WTC11 (cell line): ENCODE measurements at regions not wholly inside any gene's neighbourhood (a gene's known extent, or its start where the extent isn't known, plus 50 kb on each side); places are given as distances from the start of the nearest gene placed in this dataset.

Experiments used
- ATAC-seq: fragments of 200-7000 bp; cut with Tn5 transposase; 2 replicates; pipeline ENCODE4 v1.10.0; 2021; ENCODE audit warnings: mild to moderate bottlenecking, moderate library complexity
- CTCF ChIA-PET: fragments of 300-600 bp; sonication (Branson Sonifier 250); formaldehyde crosslinking; loops from one replicate; lab custom pipeline; 2021; ENCODE audit warnings: antibody characterized with exemption; lab: Charles Lee
- POLR2A ChIA-PET: fragments of 350-600 bp; sonication (Branson Sonifier 250); formaldehyde crosslinking; loops from one replicate; lab custom pipeline; 2021; ENCODE audit warnings: antibody characterized with exemption; lab: Charles Lee
- DNase-seq: peaks from one replicate; pipeline ENCODE4 v3.0.0; 2021; ENCODE audit warnings: low spot score
- H3K27ac Mint-ChIP-seq: 2 replicates; pipeline ENCODE4 v1.8.0; 2021; ENCODE audit warnings: mixed read lengths
- H3K27me3 Mint-ChIP-seq: 2 replicates; pipeline ENCODE4 v1.8.0; 2021; ENCODE audit warnings: low read depth, mild to moderate bottlenecking, moderate library complexity, mixed read lengths
- H3K36me3 Mint-ChIP-seq: 2 replicates; pipeline ENCODE4 v1.8.0; 2021; ENCODE audit warnings: mixed read lengths
- H3K4me1 Mint-ChIP-seq: 2 replicates; pipeline ENCODE4 v1.8.0; 2022; ENCODE audit warnings: mixed read lengths
- H3K4me3 Mint-ChIP-seq: 2 replicates; pipeline ENCODE4 v1.8.0; 2021; ENCODE audit warnings: mild to moderate bottlenecking, moderate library complexity, mixed read lengths
- H3K9me3 Mint-ChIP-seq: 2 replicates; pipeline ENCODE4 v1.8.0; 2021; ENCODE audit warnings: mixed read lengths
- CTCF ChIP-seq: fragments of 200-600 bp; IDR thresholded peaks from 2 replicates; pipeline ENCODE4 v1.8.0; 2022; ENCODE audit warnings: antibody characterized with exemption
- E2F5 ChIP-seq: sonication (generic); formaldehyde crosslinking; IDR thresholded peaks from 2 replicates; pipeline ENCODE4 v1.8.1; 2022; ENCODE audit warnings: mild to moderate bottlenecking, moderate library complexity, missing genetic modification reagents
- HMGXB4 ChIP-seq: sonication (generic); formaldehyde crosslinking; IDR thresholded peaks from 2 replicates; pipeline ENCODE4 v1.8.1; 2023; ENCODE audit warnings: mild to moderate bottlenecking, moderate library complexity, missing genetic modification reagents
- MAX ChIP-seq: sonication (generic); formaldehyde crosslinking; IDR thresholded peaks from 2 replicates; pipeline ENCODE4 v1.8.0; 2022; ENCODE audit warnings: mild to moderate bottlenecking, missing genetic modification reagents
- MXD4 ChIP-seq: fragments of 250-450 bp; sonication (Bioruptor Pico); IDR thresholded peaks from 2 replicates; pipeline ENCODE4 v1.8.0; 2021; ENCODE audit warnings: mild to moderate bottlenecking, moderate library complexity, borderline replicate concordance
- MYBL2 ChIP-seq: sonication (generic); formaldehyde crosslinking; IDR thresholded peaks from 2 replicates; pipeline ENCODE4 v1.8.1; 2023; ENCODE audit warnings: mild to moderate bottlenecking, moderate library complexity, missing genetic modification reagents
- NFYB ChIP-seq: sonication (generic); formaldehyde crosslinking; conservative IDR thresholded peaks from 2 replicates; pipeline ENCODE4 v1.8.0; 2022; ENCODE audit warnings: low read depth, missing genetic modification reagents
- NR1H2 ChIP-seq: sonication (generic); formaldehyde crosslinking; IDR thresholded peaks from 2 replicates; pipeline ENCODE4 v1.9.0; 2021; ENCODE audit warnings: mild to moderate bottlenecking, moderate library complexity, missing genetic modification reagents
- RELA ChIP-seq: sonication (generic); formaldehyde crosslinking; IDR thresholded peaks from 2 replicates; pipeline ENCODE4 v1.8.1; 2022; ENCODE audit warnings: missing genetic modification reagents, mild to moderate bottlenecking, borderline replicate concordance
- TEAD1 ChIP-seq: sonication (generic); formaldehyde crosslinking; IDR thresholded peaks from 2 replicates; pipeline ENCODE4 v1.8.0; 2022; ENCODE audit warnings: mild to moderate bottlenecking, missing genetic modification reagents
- ZMAT4 ChIP-seq: fragments of 250-450 bp; sonication (Bioruptor Pico); IDR thresholded peaks from 2 replicates; pipeline ENCODE4 v1.9.0; 2021; ENCODE audit warnings: mild to moderate bottlenecking
- ZNF138 ChIP-seq: sonication (generic); formaldehyde crosslinking; conservative IDR thresholded peaks from 2 replicates; pipeline ENCODE4 v1.8.1; 2022; ENCODE audit warnings: mild to moderate bottlenecking, moderate library complexity, missing genetic modification reagents
- ZNF263 ChIP-seq: sonication (generic); formaldehyde crosslinking; IDR thresholded peaks from 2 replicates; pipeline ENCODE4 v1.8.1; 2022; ENCODE audit warnings: low read depth, mild to moderate bottlenecking, moderate library complexity, missing genetic modification reagents
- ZNF512 ChIP-seq: sonication (generic); formaldehyde crosslinking; IDR thresholded peaks from 2 replicates; pipeline ENCODE4 v1.8.1; 2022; ENCODE audit warnings: missing genetic modification reagents, borderline replicate concordance
- TF ChIP-seq, protein P1 (sequence below): fragments of 250-450 bp; sonication (Bioruptor Pico); IDR thresholded peaks from 2 replicates; pipeline ENCODE4 v1.8.0; 2021; ENCODE audit warnings: mild to moderate bottlenecking
- TF ChIP-seq, protein P2 (sequence below): sonication (generic); formaldehyde crosslinking; IDR thresholded peaks from 2 replicates; pipeline ENCODE4 v1.8.1; 2023; ENCODE audit warnings: mild to moderate bottlenecking, missing genetic modification reagents
- TF ChIP-seq, protein P3 (sequence below): sonication (generic); formaldehyde crosslinking; IDR thresholded peaks from 2 replicates; pipeline ENCODE4 v1.8.0; 2023; ENCODE audit warnings: mild to moderate bottlenecking, missing genetic modification reagents

DNA sequence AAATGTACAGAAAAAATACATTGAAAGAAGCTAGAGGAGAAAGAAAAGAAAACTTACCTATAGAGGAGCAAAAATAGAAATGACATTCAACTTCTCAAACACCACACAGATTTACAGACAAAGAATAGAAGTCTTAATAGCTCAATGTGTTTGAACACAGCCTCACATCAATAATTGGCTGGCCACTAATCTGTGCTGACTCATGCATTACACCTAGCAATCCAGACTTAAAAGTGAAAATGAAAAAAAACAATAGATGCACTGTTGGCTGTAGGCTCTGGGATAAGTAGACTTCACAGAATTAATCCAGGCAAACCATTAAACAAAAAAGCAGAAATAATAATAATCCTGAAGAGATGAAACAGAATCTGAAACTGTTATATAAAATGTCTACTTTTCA lies 961.3 kb upstream of the CELF4 start (continued):
- no peak for TF ChIP-seq NFYB (CRISPR knock-in tag)
- no peak for TF ChIP-seq TEAD1 (CRISPR knock-in tag)
- no peak for TF ChIP-seq MAX (CRISPR knock-in tag)
- TF ChIP-seq, all 79 proteins: peak for 0

- H3K36me3 Mint-ChIP-seq: no peaks in the 10 kb centered on the region
- TF ChIP-seq CTCF: no peak
- no peak for TF ChIP-seq RELA (CRISPR knock-in tag)
- TF ChIP-seq HMGXB4 (CRISPR knock-in tag): no peak
- no peak for TF ChIP-seq ZNF512 (CRISPR knock-in tag)
- TF ChIP-seq, all 79 proteins: peak for 0
- ATAC-seq: no peak
- H3K27ac Mint-ChIP-seq: no peak overlapping the region
- H3K9me3 Mint-ChIP-seq: no peaks in the 10 kb centered on the region
- POLR2A ChIA-PET: no interaction called here
- CTCF ChIA-PET: no interaction called here
- H3K27me3 Mint-ChIP-seq: no peaks in the 10 kb centered on the region
- no peak for DNase-seq
- peaks cover 15% of the 10 kb centered on the region for H3K4me1 Mint-ChIP-seq
- H3K4me3 Mint-ChIP-seq: no peak overlapping the region
These were observed 959.4 kb upstream of the CELF4 start for GRCh38 chr18:38525039-38525438.

- CTCF ChIA-PET: no interaction called here
- TF ChIP-seq, protein P1, sequence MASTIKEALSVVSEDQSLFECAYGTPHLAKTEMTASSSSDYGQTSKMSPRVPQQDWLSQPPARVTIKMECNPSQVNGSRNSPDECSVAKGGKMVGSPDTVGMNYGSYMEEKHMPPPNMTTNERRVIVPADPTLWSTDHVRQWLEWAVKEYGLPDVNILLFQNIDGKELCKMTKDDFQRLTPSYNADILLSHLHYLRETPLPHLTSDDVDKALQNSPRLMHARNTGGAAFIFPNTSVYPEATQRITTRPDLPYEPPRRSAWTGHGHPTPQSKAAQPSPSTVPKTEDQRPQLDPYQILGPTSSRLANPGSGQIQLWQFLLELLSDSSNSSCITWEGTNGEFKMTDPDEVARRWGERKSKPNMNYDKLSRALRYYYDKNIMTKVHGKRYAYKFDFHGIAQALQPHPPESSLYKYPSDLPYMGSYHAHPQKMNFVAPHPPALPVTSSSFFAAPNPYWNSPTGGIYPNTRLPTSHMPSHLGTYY (CRISPR knock-in tag): no peak
- TF ChIP-seq, protein P2, sequence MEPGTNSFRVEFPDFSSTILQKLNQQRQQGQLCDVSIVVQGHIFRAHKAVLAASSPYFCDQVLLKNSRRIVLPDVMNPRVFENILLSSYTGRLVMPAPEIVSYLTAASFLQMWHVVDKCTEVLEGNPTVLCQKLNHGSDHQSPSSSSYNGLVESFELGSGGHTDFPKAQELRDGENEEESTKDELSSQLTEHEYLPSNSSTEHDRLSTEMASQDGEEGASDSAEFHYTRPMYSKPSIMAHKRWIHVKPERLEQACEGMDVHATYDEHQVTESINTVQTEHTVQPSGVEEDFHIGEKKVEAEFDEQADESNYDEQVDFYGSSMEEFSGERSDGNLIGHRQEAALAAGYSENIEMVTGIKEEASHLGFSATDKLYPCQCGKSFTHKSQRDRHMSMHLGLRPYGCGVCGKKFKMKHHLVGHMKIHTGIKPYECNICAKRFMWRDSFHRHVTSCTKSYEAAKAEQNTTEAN (CRISPR knock-in tag): no peak
- H3K4me1 Mint-ChIP-seq: peaks cover 38% of the 10 kb centered on the region
- H3K9me3 Mint-ChIP-seq: 0 out of 2 replicates have a peak, but pooled peaks cover 5% of the 10 kb centered on the region
- POLR2A ChIA-PET: no interaction called here
- H3K36me3 Mint-ChIP-seq: no peaks in the 10 kb centered on the region
- H3K4me3 Mint-ChIP-seq: no peak overlapping the region
- DNase-seq: no peak
- no peak for ATAC-seq
- no peaks in the 10 kb centered on the region for H3K27me3 Mint-ChIP-seq
- H3K27ac Mint-ChIP-seq: no peak overlapping the region
These were observed 955.2 kb upstream of the CELF4 start for GRCh38 chr18:38520786-38521185.

DNA sequence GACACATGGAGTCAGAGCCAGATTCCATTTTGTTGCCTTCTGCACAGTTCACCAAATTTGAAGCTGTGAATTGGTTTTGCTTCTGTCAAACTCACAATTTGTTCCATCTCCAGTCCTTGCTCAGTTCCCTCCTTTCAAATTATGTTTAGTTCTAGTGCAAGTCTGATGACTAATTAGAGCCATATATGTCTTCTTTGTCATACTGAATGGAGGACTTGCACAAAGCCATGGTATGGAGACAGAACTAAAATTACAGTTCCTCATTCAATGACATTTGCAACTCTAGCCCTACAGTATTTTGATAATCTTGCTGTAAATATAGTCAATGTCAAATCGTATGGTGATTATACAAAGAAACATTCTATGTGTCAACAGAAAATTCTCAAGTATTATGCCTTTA lies 936.9 kb upstream of the CELF4 start:
- Mint-ChIP-seq H3K4me3 (no peak overlapping the region), H3K9me3 (peaks cover 18% of the 10 kb centered on the region), H3K4me1 (no peaks in the 10 kb centered on the region), H3K27ac (no peak overlapping the region), H3K27me3 (no peaks in the 10 kb centered on the region), H3K36me3 (peaks cover 3% of the 10 kb centered on the region; the same call in 1 of the 2 replicates)
- ChIA-PET CTCF (no interaction called here), POLR2A (no interaction called here)
- ATAC-seq (no peak), DNase-seq (no peak)
- TF ChIP-seq ZNF263 (CRISPR knock-in tag) (no peak), NR1H2 (CRISPR knock-in tag) (no peak), MYBL2 (CRISPR knock-in tag) (no peak), MXD4 (CRISPR knock-in tag) (no peak), ZMAT4 (no peak), E2F5 (CRISPR knock-in tag) (no peak), ZNF138 (CRISPR knock-in tag) (no peak)
- TF ChIP-seq, protein P3, sequence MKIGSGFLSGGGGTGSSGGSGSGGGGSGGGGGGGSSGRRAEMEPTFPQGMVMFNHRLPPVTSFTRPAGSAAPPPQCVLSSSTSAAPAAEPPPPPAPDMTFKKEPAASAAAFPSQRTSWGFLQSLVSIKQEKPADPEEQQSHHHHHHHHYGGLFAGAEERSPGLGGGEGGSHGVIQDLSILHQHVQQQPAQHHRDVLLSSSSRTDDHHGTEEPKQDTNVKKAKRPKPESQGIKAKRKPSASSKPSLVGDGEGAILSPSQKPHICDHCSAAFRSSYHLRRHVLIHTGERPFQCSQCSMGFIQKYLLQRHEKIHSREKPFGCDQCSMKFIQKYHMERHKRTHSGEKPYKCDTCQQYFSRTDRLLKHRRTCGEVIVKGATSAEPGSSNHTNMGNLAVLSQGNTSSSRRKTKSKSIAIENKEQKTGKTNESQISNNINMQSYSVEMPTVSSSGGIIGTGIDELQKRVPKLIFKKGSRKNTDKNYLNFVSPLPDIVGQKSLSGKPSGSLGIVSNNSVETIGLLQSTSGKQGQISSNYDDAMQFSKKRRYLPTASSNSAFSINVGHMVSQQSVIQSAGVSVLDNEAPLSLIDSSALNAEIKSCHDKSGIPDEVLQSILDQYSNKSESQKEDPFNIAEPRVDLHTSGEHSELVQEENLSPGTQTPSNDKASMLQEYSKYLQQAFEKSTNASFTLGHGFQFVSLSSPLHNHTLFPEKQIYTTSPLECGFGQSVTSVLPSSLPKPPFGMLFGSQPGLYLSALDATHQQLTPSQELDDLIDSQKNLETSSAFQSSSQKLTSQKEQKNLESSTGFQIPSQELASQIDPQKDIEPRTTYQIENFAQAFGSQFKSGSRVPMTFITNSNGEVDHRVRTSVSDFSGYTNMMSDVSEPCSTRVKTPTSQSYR (CRISPR knock-in tag): no peak
